GM18498 (cell line): ENCODE measurements at regions not wholly inside any gene's neighbourhood (a gene's known extent, or its start where the extent isn't known, plus 50 kb on each side); places are given as distances from the start of the nearest gene placed in this dataset.

Experiments
- ATAC-seq: cut with Tn5 transposase; IDR thresholded peaks from one replicate; pipeline ENCODE4 v1.9.1; 2021; ENCODE audit warnings: mild to moderate bottlenecking, moderate library complexity; ENCODE audit not compliant: unreplicated experiment

- ATAC-seq = no peak
These were observed 309.3 kb upstream of the CDYL start for GRCh38 chr6:4466769-4467480.

GRCh38 chr6:4466261-4466660 lies 309.9 kb upstream of the CDYL start:
- no peak for ATAC-seq

GRCh38 chr6:4464638-4465037 lies 311.6 kb upstream of the CDYL start:
- no peak for ATAC-seq

GRCh38 chr6:4463236-4463635 lies 313.0 kb upstream of the CDYL start:
- ATAC-seq = no peak

- no peak for ATAC-seq
These were observed 315.4 kb upstream of the CDYL start for GRCh38 chr6:4460586-4461475.

- ATAC-seq = no peak
These were observed 316.2 kb upstream of the CDYL start for GRCh38 chr6:4459996-4460395.

GRCh38 chr6:4459032-4459431 lies 317.2 kb upstream of the CDYL start:
- ATAC-seq = no peak

GRCh38 chr6:4451718-4452117 lies 316.3 kb upstream of the ECI2 start:
- ATAC-seq = no peak

GRCh38 chr6:4451081-4451480 lies 315.7 kb upstream of the ECI2 start:
- no peak for ATAC-seq

GRCh38 chr6:4450237-4450636 lies 314.9 kb upstream of the ECI2 start:
- no peak for ATAC-seq

- ATAC-seq = no peak
These were observed 314.0 kb upstream of the ECI2 start for GRCh38 chr6:4449409-4449808.

GRCh38 chr6:4448841-4449240 lies 313.5 kb upstream of the ECI2 start:
- ATAC-seq = no peak

GRCh38 chr6:4447639-4448330 lies 312.4 kb upstream of the ECI2 start:
- no peak for ATAC-seq

- no peak for ATAC-seq
These were observed 311.6 kb upstream of the ECI2 start for GRCh38 chr6:4446982-4447381.

GRCh38 chr6:4441981-4442434 lies 306.6 kb upstream of the ECI2 start:
- ATAC-seq = no peak

GRCh38 chr6:4439159-4439558 lies 303.8 kb upstream of the ECI2 start:
- no peak for ATAC-seq

- ATAC-seq = no peak
These were observed 302.0 kb upstream of the ECI2 start for GRCh38 chr6:4437342-4437741.

- ATAC-seq = no peak
These were observed 300.6 kb upstream of the ECI2 start for GRCh38 chr6:4435981-4436445.

- no peak for ATAC-seq
These were observed 299.3 kb upstream of the ECI2 start for GRCh38 chr6:4434655-4435054.

GRCh38 chr6:4433199-4433598 lies 297.8 kb upstream of the ECI2 start:
- no peak for ATAC-seq

- ATAC-seq = no peak
These were observed 291.6 kb upstream of the ECI2 start for GRCh38 chr6:4426968-4427367.
